Fibroblast of skin of left biceps (primary cell): ENCODE measurements at regions not wholly inside any gene's neighbourhood (a gene's known extent, or its start where the extent isn't known, plus 50 kb on each side); places are given as distances from the start of the nearest gene placed in this dataset.

Experiments used
- DNase-seq, 2 experiments: peaks; one replicate each; pipeline ENCODE4 v3.0.0-alpha.2; 2013; ENCODE audit warnings: low read depth in 2 of 2

- no peak for DNase-seq
Observed at GRCh38 chr17:79501910-79502309, 108.9 kb downstream of the RBFOX3 start.

- no peak for DNase-seq
Observed at GRCh38 chr17:79500745-79501618, 109.9 kb downstream of the RBFOX3 start.

- DNase-seq = no peak
Observed at GRCh38 chr17:79498854-79499253, 112.0 kb downstream of the RBFOX3 start.

GRCh38 chr17:79497777-79498348 is 113.0 kb downstream of the RBFOX3 start:
- DNase-seq = no peak

GRCh38 chr17:79496422-79497005 is 114.3 kb downstream of the RBFOX3 start:
- DNase-seq = no peak

- no peak for DNase-seq
Observed at GRCh38 chr17:79495665-79496064, 115.2 kb downstream of the RBFOX3 start.

GRCh38 chr17:79491006-79491405 is 119.8 kb downstream of the RBFOX3 start:
- DNase-seq = no peak

GRCh38 chr17:79490530-79490929 is 120.3 kb downstream of the RBFOX3 start:
- DNase-seq = no peak

GRCh38 chr17:79487149-79487548 is 123.7 kb downstream of the RBFOX3 start:
- no peak for DNase-seq

- DNase-seq = no peak
Observed at GRCh38 chr17:79485991-79486390, 124.9 kb downstream of the RBFOX3 start.

GRCh38 chr17:79485419-79485985 is 125.3 kb downstream of the RBFOX3 start:
- DNase-seq = no peak

GRCh38 chr17:79484600-79485418 is 126.0 kb downstream of the RBFOX3 start:
- DNase-seq = no peak

GRCh38 chr17:79483842-79484241 is 127.0 kb downstream of the RBFOX3 start:
- no peak for DNase-seq

- DNase-seq = no peak
Observed at GRCh38 chr17:79482727-79483521, 127.9 kb downstream of the RBFOX3 start.

GRCh38 chr17:79479876-79480275 is 131.0 kb downstream of the RBFOX3 start:
- no peak for DNase-seq

- no peak for DNase-seq
Observed at GRCh38 chr17:79478841-79479240, 132.0 kb downstream of the RBFOX3 start.

GRCh38 chr17:79478051-79478461 is 132.8 kb downstream of the RBFOX3 start:
- peak in 1 of 2 experiments; percentile 9 for DNase-seq

GRCh38 chr17:79476074-79476652 is 134.7 kb downstream of the RBFOX3 start:
- DNase-seq = no peak

- DNase-seq = no peak
Observed at GRCh38 chr17:79473876-79474440, 136.9 kb downstream of the RBFOX3 start.
